ENCODE measurements at regions not wholly inside any gene's neighbourhood (a gene's known extent, or its start where the extent isn't known, plus 50 kb on each side); places are given as distances from the start of the nearest gene placed in this dataset.

GRCh38 chr12:29844667-29845066, 60.9 kb upstream of the TMTC1 start:
- H3K4me3 Mint-ChIP-seq = no peak overlapping the region
- H3K27ac Mint-ChIP-seq = no peak overlapping the region
- no peaks in the 10 kb centered on the region for H3K36me3 Mint-ChIP-seq (ENCODE audit: low read depth)
- H3K4me1 Mint-ChIP-seq = no peaks in the 10 kb centered on the region
- no peak for DNase-seq
- no peaks in the 10 kb centered on the region for H3K27me3 Mint-ChIP-seq (ENCODE audit: low read depth, poor library complexity)
- H3K9me3 Mint-ChIP-seq = peaks cover 36% of the 10 kb centered on the region
- TF ChIP-seq, protein P1, sequence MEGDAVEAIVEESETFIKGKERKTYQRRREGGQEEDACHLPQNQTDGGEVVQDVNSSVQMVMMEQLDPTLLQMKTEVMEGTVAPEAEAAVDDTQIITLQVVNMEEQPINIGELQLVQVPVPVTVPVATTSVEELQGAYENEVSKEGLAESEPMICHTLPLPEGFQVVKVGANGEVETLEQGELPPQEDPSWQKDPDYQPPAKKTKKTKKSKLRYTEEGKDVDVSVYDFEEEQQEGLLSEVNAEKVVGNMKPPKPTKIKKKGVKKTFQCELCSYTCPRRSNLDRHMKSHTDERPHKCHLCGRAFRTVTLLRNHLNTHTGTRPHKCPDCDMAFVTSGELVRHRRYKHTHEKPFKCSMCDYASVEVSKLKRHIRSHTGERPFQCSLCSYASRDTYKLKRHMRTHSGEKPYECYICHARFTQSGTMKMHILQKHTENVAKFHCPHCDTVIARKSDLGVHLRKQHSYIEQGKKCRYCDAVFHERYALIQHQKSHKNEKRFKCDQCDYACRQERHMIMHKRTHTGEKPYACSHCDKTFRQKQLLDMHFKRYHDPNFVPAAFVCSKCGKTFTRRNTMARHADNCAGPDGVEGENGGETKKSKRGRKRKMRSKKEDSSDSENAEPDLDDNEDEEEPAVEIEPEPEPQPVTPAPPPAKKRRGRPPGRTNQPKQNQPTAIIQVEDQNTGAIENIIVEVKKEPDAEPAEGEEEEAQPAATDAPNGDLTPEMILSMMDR (IDR thresholded peaks at IDR 0.05) = no peak

GRCh38 chr12:29843036-29843435, 59.3 kb upstream of the TMTC1 start:
- no peak overlapping the region for H3K4me3 Mint-ChIP-seq
- H3K36me3 Mint-ChIP-seq (ENCODE audit: low read depth) = no peaks in the 10 kb centered on the region
- peaks cover 36% of the 10 kb centered on the region for H3K9me3 Mint-ChIP-seq
- no peak overlapping the region for H3K27ac Mint-ChIP-seq
- no peaks in the 10 kb centered on the region for H3K4me1 Mint-ChIP-seq
- DNase-seq = no peak
- H3K27me3 Mint-ChIP-seq (ENCODE audit: low read depth, poor library complexity) = no peaks in the 10 kb centered on the region
- TF ChIP-seq, protein P1 (IDR thresholded peaks at IDR 0.05) = no peak

GRCh38 chr12:29838768-29839167, 55.0 kb upstream of the TMTC1 start:
- no peaks in the 10 kb centered on the region for H3K27me3 Mint-ChIP-seq (ENCODE audit: low read depth, poor library complexity)
- DNase-seq = no peak
- H3K27ac Mint-ChIP-seq = no peak overlapping the region
- no peak overlapping the region for H3K4me3 Mint-ChIP-seq
- H3K36me3 Mint-ChIP-seq (ENCODE audit: low read depth) = no peaks in the 10 kb centered on the region
- peaks cover 54% of the 10 kb centered on the region for H3K9me3 Mint-ChIP-seq
- no peaks in the 10 kb centered on the region for H3K4me1 Mint-ChIP-seq
- TF ChIP-seq, protein P1 (IDR thresholded peaks at IDR 0.05) = no peak

All from nephron progenitor cell (in vitro differentiated cells).